ENCODE measurements at regions not wholly inside any gene's neighbourhood (a gene's known extent, or its start where the extent isn't known, plus 50 kb on each side); places are given as distances from the start of the nearest gene placed in this dataset.

GRCh38 chr6:137402143-137402680 is 92.0 kb downstream of the OLIG3 start:
- no peak for TF ChIP-seq CTCF (IDR thresholded peaks at IDR 0.05)
- TF ChIP-seq POLR2A (IDR thresholded peaks at IDR 0.05) = no peak
- TF ChIP-seq EP300 (IDR thresholded peaks at IDR 0.05) = no peak

All from ovary (tissue), 3 donors.